HepG2 (cell line): ENCODE measurements at regions not wholly inside any gene's neighbourhood (a gene's known extent, or its start where the extent isn't known, plus 50 kb on each side); places are given as distances from the start of the nearest gene placed in this dataset.
A peak's percentile ranks its signal among the peaks of the same experiment; 100 is the strongest.

Experiments used
- ATF7 ChIP-seq, 2 experiments: fragments of 450-650 bp in 1 of 2; sonication (generic) in 1 of 2; formaldehyde crosslinking in 1 of 2; IDR thresholded peaks; 2 replicates each; pipeline versions ENCODE4 v1.4.0 to v1.6.1; 2016 to 2020; ENCODE audit warnings: antibody characterized with exemption in 1 of 2, mild to moderate bottlenecking in 1 of 2, missing genetic modification reagents in 1 of 2
- CREM ChIP-seq, 2 experiments: sonication (generic) in 1 of 2; formaldehyde crosslinking in 1 of 2; IDR thresholded peaks; 2 replicates each; pipeline versions ENCODE4 v1.4.0 to v1.6.1; 2016 to 2020; ENCODE audit warnings: antibody characterized with exemption in 1 of 2, mild to moderate bottlenecking in 1 of 2, missing genetic modification reagents in 1 of 2
- CTCF ChIP-seq: sonication (generic); formaldehyde crosslinking; IDR thresholded peaks from 2 replicates; pipeline ENCODE4 v1.5.0; 2020; ENCODE audit warnings: mild to moderate bottlenecking, missing genetic modification reagents, moderate library complexity
- ISL2 ChIP-seq: sonication (generic); formaldehyde crosslinking; IDR thresholded peaks from 2 replicates; pipeline ENCODE4 v1.5.0; 2020; ENCODE audit warnings: missing genetic modification reagents
- JUNB ChIP-seq: sonication (generic); formaldehyde crosslinking; IDR thresholded peaks from 2 replicates; pipeline ENCODE4 v1.8.0; 2022; ENCODE audit warnings: missing genetic modification reagents, mild to moderate bottlenecking, borderline replicate concordance
- KLF16 ChIP-seq, 2 experiments: sonication (generic) in 1 of 2; formaldehyde crosslinking in 1 of 2; IDR thresholded peaks; 2 replicates each; pipeline versions ENCODE4 v1.6.1 to v1.8.0; 2016 to 2023; ENCODE audit warnings: missing genetic modification reagents in 2 of 2, missing compliant biosample characterization in 1 of 2
- MED1 ChIP-seq: sonication (generic); formaldehyde crosslinking; IDR thresholded peaks from 2 replicates; pipeline ENCODE4 v1.4.0; 2020; ENCODE audit warnings: missing genetic modification reagents
- SP5 ChIP-seq: IDR thresholded peaks from 2 replicates; pipeline ENCODE4 v1.6.1; 2016; ENCODE audit warnings: low read depth, borderline replicate concordance
- THYN1 ChIP-seq: sonication (generic); formaldehyde crosslinking; IDR thresholded peaks from 2 replicates; pipeline ENCODE4 v1.8.1; 2023; ENCODE audit warnings: low read depth, mild to moderate bottlenecking, moderate library complexity, missing genetic modification reagents, borderline replicate concordance

GRCh38 chr2:17179145-17179808, 339.0 kb downstream of the RAD51AP2 start:
- TF ChIP-seq JUNB (CRISPR knock-in tag): no peak
- TF ChIP-seq ATF7 (IDR thresholded peaks at IDR 0.05): 0 out of 2 replicates have a peak, but pooled peaks have one; percentile 19
- no peak for TF ChIP-seq ATF7 (CRISPR knock-in tag; IDR thresholded peaks at IDR 0.05)
- no peak for TF ChIP-seq MED1
- TF ChIP-seq KLF16 (CRISPR knock-in tag; IDR thresholded peaks at IDR 0.05): no peak
- no peak for TF ChIP-seq ISL2 (CRISPR knock-in tag)
- TF ChIP-seq CTCF (CRISPR knock-in tag): no peak
- no peak for TF ChIP-seq CREM (IDR thresholded peaks at IDR 0.05)
- no peak for TF ChIP-seq CREM (CRISPR knock-in tag; IDR thresholded peaks at IDR 0.05)
- no peak for TF ChIP-seq SP5 (CRISPR knock-in tag)
- no peak for TF ChIP-seq THYN1 (CRISPR knock-in tag)
